Gastroesophageal sphincter (tissue), 3 donors: ENCODE measurements at regions not wholly inside any gene's neighbourhood (a gene's known extent, or its start where the extent isn't known, plus 50 kb on each side); places are given as distances from the start of the nearest gene placed in this dataset.

Experiments used
- EP300 ChIP-seq: sonication (generic); formaldehyde crosslinking; IDR thresholded peaks from one replicate; pipeline ENCODE4 v1.6.1; 2017; ENCODE audit warnings: antibody characterized with exemption, mild to moderate bottlenecking
- TF ChIP-seq, protein P1 (sequence below), 4 experiments: fragments of 200-600 bp in 2 of 4; fragments of 450-650 bp in 2 of 4; sonication (generic) in 1 of 4; IDR thresholded peaks; one replicate each; pipeline ENCODE4 v1.5.1; 2017 to 2019; ENCODE audit warnings: antibody characterized with exemption in 4 of 4, mild to moderate bottlenecking in 2 of 4, moderate library complexity in 2 of 4

GRCh38 chr10:130739016-130739756 is 572.3 kb downstream of the TCERG1L start:
- TF ChIP-seq, protein P1, sequence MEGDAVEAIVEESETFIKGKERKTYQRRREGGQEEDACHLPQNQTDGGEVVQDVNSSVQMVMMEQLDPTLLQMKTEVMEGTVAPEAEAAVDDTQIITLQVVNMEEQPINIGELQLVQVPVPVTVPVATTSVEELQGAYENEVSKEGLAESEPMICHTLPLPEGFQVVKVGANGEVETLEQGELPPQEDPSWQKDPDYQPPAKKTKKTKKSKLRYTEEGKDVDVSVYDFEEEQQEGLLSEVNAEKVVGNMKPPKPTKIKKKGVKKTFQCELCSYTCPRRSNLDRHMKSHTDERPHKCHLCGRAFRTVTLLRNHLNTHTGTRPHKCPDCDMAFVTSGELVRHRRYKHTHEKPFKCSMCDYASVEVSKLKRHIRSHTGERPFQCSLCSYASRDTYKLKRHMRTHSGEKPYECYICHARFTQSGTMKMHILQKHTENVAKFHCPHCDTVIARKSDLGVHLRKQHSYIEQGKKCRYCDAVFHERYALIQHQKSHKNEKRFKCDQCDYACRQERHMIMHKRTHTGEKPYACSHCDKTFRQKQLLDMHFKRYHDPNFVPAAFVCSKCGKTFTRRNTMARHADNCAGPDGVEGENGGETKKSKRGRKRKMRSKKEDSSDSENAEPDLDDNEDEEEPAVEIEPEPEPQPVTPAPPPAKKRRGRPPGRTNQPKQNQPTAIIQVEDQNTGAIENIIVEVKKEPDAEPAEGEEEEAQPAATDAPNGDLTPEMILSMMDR (IDR thresholded peaks at IDR 0.05): no peak
- TF ChIP-seq EP300: no peak
